WTC11 (cell line): ENCODE measurements at regions not wholly inside any gene's neighbourhood (a gene's known extent, or its start where the extent isn't known, plus 50 kb on each side); places are given as distances from the start of the nearest gene placed in this dataset.

Experiments
- ATAC-seq: fragments of 200-7000 bp; cut with Tn5 transposase; 2 replicates; pipeline ENCODE4 v1.10.0; 2021; ENCODE audit warnings: mild to moderate bottlenecking, moderate library complexity
- CTCF ChIA-PET: fragments of 300-600 bp; sonication (Branson Sonifier 250); formaldehyde crosslinking; loops from one replicate; lab custom pipeline; 2021; ENCODE audit warnings: antibody characterized with exemption; lab: Charles Lee
- POLR2A ChIA-PET: fragments of 350-600 bp; sonication (Branson Sonifier 250); formaldehyde crosslinking; loops from one replicate; lab custom pipeline; 2021; ENCODE audit warnings: antibody characterized with exemption; lab: Charles Lee
- DNase-seq: peaks from one replicate; pipeline ENCODE4 v3.0.0; 2021; ENCODE audit warnings: low spot score
- H3K27ac Mint-ChIP-seq: 2 replicates; pipeline ENCODE4 v1.8.0; 2021; ENCODE audit warnings: mixed read lengths
- H3K27me3 Mint-ChIP-seq: 2 replicates; pipeline ENCODE4 v1.8.0; 2021; ENCODE audit warnings: low read depth, mild to moderate bottlenecking, moderate library complexity, mixed read lengths
- H3K36me3 Mint-ChIP-seq: 2 replicates; pipeline ENCODE4 v1.8.0; 2021; ENCODE audit warnings: mixed read lengths
- H3K4me1 Mint-ChIP-seq: 2 replicates; pipeline ENCODE4 v1.8.0; 2022; ENCODE audit warnings: mixed read lengths
- H3K4me3 Mint-ChIP-seq: 2 replicates; pipeline ENCODE4 v1.8.0; 2021; ENCODE audit warnings: mild to moderate bottlenecking, moderate library complexity, mixed read lengths
- H3K9me3 Mint-ChIP-seq: 2 replicates; pipeline ENCODE4 v1.8.0; 2021; ENCODE audit warnings: mixed read lengths
- ATF2 ChIP-seq: sonication (generic); formaldehyde crosslinking; IDR thresholded peaks from 2 replicates; pipeline ENCODE4 v1.8.1; 2022; ENCODE audit warnings: low read depth, missing genetic modification reagents, borderline replicate concordance
- CREM ChIP-seq: sonication (generic); formaldehyde crosslinking; IDR thresholded peaks from 2 replicates; pipeline ENCODE4 v1.8.1; 2022; ENCODE audit warnings: mild to moderate bottlenecking, missing genetic modification reagents, moderate library complexity
- FOXP4 ChIP-seq: sonication (generic); formaldehyde crosslinking; IDR thresholded peaks from 2 replicates; pipeline ENCODE4 v1.8.0; 2022; ENCODE audit warnings: mild to moderate bottlenecking, missing genetic modification reagents
- GTF2I ChIP-seq: fragments of 250-450 bp; sonication (Bioruptor Pico); conservative IDR thresholded peaks from 2 replicates; pipeline ENCODE4 v1.4.0; 2021; ENCODE audit warnings: mild to moderate bottlenecking
- HMGXB4 ChIP-seq: sonication (generic); formaldehyde crosslinking; IDR thresholded peaks from 2 replicates; pipeline ENCODE4 v1.8.1; 2023; ENCODE audit warnings: mild to moderate bottlenecking, moderate library complexity, missing genetic modification reagents
- IRF1 ChIP-seq: sonication (generic); formaldehyde crosslinking; IDR thresholded peaks from 2 replicates; pipeline ENCODE4 v1.8.0; 2023; ENCODE audit warnings: missing genetic modification reagents
- MAX ChIP-seq: sonication (generic); formaldehyde crosslinking; IDR thresholded peaks from 2 replicates; pipeline ENCODE4 v1.8.0; 2022; ENCODE audit warnings: mild to moderate bottlenecking, missing genetic modification reagents
- MLX ChIP-seq: sonication (generic); formaldehyde crosslinking; IDR thresholded peaks from 2 replicates; pipeline ENCODE4 v1.8.1; 2023; ENCODE audit warnings: mild to moderate bottlenecking, missing genetic modification reagents, moderate library complexity
- MYBL2 ChIP-seq: sonication (generic); formaldehyde crosslinking; IDR thresholded peaks from 2 replicates; pipeline ENCODE4 v1.8.1; 2023; ENCODE audit warnings: mild to moderate bottlenecking, moderate library complexity, missing genetic modification reagents
- NR1H2 ChIP-seq: sonication (generic); formaldehyde crosslinking; IDR thresholded peaks from 2 replicates; pipeline ENCODE4 v1.9.0; 2021; ENCODE audit warnings: mild to moderate bottlenecking, moderate library complexity, missing genetic modification reagents
- NR2C2 ChIP-seq: sonication (generic); formaldehyde crosslinking; IDR thresholded peaks from 2 replicates; pipeline ENCODE4 v1.8.0; 2022; ENCODE audit warnings: mild to moderate bottlenecking, missing genetic modification reagents
- PRDM15 ChIP-seq: sonication (generic); formaldehyde crosslinking; IDR thresholded peaks from 2 replicates; pipeline ENCODE4 v1.8.0; 2022; ENCODE audit warnings: missing genetic modification reagents
- RELA ChIP-seq: sonication (generic); formaldehyde crosslinking; IDR thresholded peaks from 2 replicates; pipeline ENCODE4 v1.8.1; 2022; ENCODE audit warnings: missing genetic modification reagents, mild to moderate bottlenecking, borderline replicate concordance
- TEAD4 ChIP-seq: sonication (generic); formaldehyde crosslinking; IDR thresholded peaks from 2 replicates; pipeline ENCODE4 v1.8.0; 2022; ENCODE audit warnings: mild to moderate bottlenecking, missing genetic modification reagents
- ZBTB43 ChIP-seq: sonication (generic); formaldehyde crosslinking; IDR thresholded peaks from 2 replicates; pipeline ENCODE4 v1.8.1; 2023; ENCODE audit warnings: mild to moderate bottlenecking, missing genetic modification reagents
- ZMAT4 ChIP-seq: fragments of 250-450 bp; sonication (Bioruptor Pico); IDR thresholded peaks from 2 replicates; pipeline ENCODE4 v1.9.0; 2021; ENCODE audit warnings: mild to moderate bottlenecking
- ZNF317 ChIP-seq: sonication (generic); formaldehyde crosslinking; IDR thresholded peaks from 2 replicates; pipeline ENCODE4 v1.8.1; 2023; ENCODE audit warnings: low read depth, mild to moderate bottlenecking, moderate library complexity, missing genetic modification reagents, borderline replicate concordance

- no peak for TF ChIP-seq CREM (CRISPR knock-in tag)
- TF ChIP-seq ZNF317: no peak
Observed at GRCh38 chr5:1961952-1962595, 79.3 kb upstream of the IRX4 start (continued).

GRCh38 chr5:1961304-1961946 is 78.7 kb upstream of the IRX4 start:
- TF ChIP-seq MLX (CRISPR knock-in tag): no peak
- TF ChIP-seq NR2C2 (CRISPR knock-in tag): no peak
- TF ChIP-seq CREM (CRISPR knock-in tag): no peak
- no peak for TF ChIP-seq RELA (CRISPR knock-in tag)
- no peak for TF ChIP-seq TEAD4 (CRISPR knock-in tag)
- no peak for TF ChIP-seq MYBL2 (CRISPR knock-in tag)
- no peak for TF ChIP-seq IRF1 (CRISPR knock-in tag)
- TF ChIP-seq ZMAT4 (CRISPR knock-in tag): no peak
- TF ChIP-seq GTF2I (CRISPR knock-in tag): no peak
- TF ChIP-seq ATF2: no peak
- no peak for TF ChIP-seq MAX (CRISPR knock-in tag)
- TF ChIP-seq ZBTB43 (CRISPR knock-in tag): no peak
- TF ChIP-seq PRDM15 (CRISPR knock-in tag): no peak
- no peak for TF ChIP-seq NR1H2
- TF ChIP-seq FOXP4: no peak
- no peak for TF ChIP-seq HMGXB4 (CRISPR knock-in tag)

More at GRCh38 chr5:1961304-1961946, 78.7 kb upstream of the IRX4 start:
- Mint-ChIP-seq H3K36me3 (no peaks in the 10 kb centered on the region), H3K27me3 (no peaks in the 10 kb centered on the region), H3K4me1 (peaks cover 11% of the 10 kb centered on the region), H3K4me3 (no peak overlapping the region), H3K27ac (no peak overlapping the region; the same call in 1 of the 2 replicates), H3K9me3 (no peaks in the 10 kb centered on the region)
- DNase-seq (no peak), ATAC-seq (no peak)
- ChIA-PET CTCF (no interaction called here), POLR2A (no interaction called here)
